ENCODE measurements at regions not wholly inside any gene's neighbourhood (a gene's known extent, or its start where the extent isn't known, plus 50 kb on each side); places are given as distances from the start of the nearest gene placed in this dataset.
A peak's percentile ranks its signal among the peaks of the same experiment; 100 is the strongest.
"Not testable (repeated sequence)": the region's sequence is repeated elsewhere in the genome, so short reads cannot be mapped to it uniquely, and the experiment has no call there.

GRCh38 chr7:124208173-124208572 lies 175.3 kb upstream of the TMEM229A start:
- FAIRE-seq: no peak

DNA sequence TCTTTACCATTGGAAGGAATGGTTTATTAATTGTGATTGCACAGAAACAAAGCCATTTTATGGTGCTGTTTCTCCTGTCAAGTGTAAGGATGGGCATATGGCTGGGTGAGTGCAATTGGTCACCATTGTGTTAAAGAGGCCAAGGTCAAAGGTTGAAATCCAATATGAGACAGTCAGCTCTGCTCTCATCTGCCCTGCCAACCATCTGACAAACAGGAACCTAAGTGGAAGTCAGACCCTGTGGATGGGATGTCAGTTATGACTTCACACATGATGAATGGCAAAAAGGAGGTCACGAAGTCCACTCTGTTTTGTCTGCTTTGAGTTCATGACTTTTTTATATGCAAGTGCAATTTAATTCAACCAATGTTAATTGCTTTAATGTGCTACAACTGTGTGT lies 172.7 kb upstream of the TMEM229A start:
- no peak for FAIRE-seq

- FAIRE-seq: no peak
These were observed 169.7 kb upstream of the TMEM229A start for GRCh38 chr7:124202546-124202945.

- no peak for FAIRE-seq
These were observed 169.0 kb upstream of the TMEM229A start for GRCh38 chr7:124201768-124202349.

DNA sequence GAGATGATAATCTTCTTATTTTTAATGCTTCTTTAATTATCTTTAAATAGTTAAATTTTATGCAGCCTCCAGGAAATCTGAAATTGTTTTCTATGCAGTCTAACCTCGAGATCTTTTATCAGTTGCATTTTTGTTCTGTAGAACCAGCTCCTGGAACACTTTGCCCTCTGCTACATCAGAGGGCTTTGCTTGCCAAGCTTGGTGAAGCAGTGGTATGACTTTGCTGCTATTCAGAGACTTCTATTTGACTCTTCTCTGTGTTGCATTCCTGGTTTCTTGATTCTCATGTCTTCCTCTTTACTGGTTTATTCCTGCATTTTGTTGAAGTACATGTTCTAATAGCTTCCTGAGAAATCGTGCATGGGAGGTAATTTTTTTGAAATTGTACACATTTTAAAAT lies 163.7 kb upstream of the TMEM229A start:
- no peak for FAIRE-seq

GRCh38 chr7:124192885-124193284 lies 160.0 kb upstream of the TMEM229A start:
- FAIRE-seq: no peak

GRCh38 chr7:124191713-124192112 lies 158.8 kb upstream of the TMEM229A start:
- no peak for FAIRE-seq

DNA sequence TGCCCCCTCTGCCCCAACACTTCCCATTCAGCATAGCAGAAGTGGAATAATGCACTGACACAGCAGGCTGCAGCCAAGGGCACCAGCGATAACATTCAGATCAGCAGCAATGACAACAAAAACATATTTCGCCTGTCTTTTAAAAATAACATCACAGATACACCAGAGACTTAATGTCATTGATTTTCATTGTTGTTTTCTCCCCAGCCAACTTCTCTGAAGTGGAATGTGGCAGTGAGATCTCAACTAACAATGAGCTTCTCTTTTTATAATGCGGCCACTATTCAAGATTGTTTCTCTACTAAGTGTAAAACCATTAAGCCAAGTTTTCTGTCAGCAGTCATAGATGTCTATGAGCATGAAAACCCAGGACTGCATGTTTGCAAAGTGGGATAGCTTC lies 158.2 kb upstream of the TMEM229A start:
- FAIRE-seq: no peak

DNA sequence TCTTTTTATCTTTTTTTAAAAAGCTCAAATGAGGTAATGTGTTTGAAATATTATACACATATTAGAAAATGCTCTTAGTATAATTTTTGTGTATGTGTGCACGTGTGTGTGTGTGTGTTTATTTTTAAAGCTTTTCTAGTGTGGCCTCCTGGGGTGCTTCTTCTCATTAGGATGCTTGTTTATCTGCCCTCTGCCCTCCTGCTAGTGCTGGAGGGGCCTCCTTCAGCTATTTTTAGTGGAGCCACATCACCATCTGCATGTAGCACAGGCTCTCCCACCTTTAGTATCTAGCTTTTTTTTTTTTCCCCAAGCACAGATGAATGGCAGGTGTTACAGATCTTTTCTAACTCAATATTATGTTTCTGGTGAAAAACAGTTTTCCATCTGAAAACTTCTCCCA lies 155.7 kb upstream of the TMEM229A start:
- no peak for FAIRE-seq

GRCh38 chr7:124187962-124188361 lies 155.1 kb upstream of the TMEM229A start:
- no peak for FAIRE-seq

GRCh38 chr7:124183649-124184048 lies 150.8 kb upstream of the TMEM229A start:
- FAIRE-seq: no peak

DNA sequence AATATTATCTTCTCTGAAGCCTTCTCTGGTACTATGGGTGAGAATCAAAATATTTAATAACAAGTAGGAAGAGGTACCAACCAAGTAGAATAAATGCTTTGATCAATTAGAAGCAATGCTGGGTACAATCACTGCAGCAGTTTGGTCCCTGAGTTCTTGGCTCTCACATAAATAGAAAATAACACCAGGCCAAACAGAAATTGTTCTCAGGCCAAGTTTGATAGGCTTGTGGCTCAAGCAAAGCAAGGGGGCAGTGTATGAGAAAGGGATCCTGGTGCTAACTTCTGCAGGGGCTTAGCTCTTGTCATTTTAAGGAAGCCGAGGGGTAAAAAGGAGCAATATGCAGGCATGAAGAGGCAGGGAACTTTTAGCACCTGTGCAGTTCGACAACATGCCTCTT lies 146.8 kb upstream of the TMEM229A start:
- FAIRE-seq: no peak

DNA sequence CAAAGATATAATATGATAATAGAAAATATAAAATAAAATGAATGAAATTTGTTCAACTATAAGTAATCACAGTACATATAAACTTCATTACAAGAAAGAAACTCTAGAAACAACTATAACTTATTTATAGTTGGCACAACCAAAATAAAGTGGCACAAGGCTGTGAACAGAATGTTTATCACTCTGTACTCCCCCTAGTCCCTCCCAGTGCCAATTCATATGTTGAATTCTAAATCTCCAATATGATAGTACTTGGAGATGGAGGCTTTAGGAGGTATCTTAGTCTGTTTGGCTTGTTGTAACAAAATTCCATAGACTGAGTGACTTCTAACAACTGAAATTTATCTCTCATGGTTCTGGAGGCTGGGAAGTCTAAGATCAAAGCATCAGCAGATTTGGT lies 145.0 kb upstream of the TMEM229A start:
- FAIRE-seq: no peak

- FAIRE-seq: not testable (repeated sequence)
These were observed 138.9 kb upstream of the TMEM229A start for GRCh38 chr7:124171812-124172211.

- peak; percentile 95 for FAIRE-seq
These were observed 138.2 kb upstream of the TMEM229A start for GRCh38 chr7:124171068-124171467.

DNA sequence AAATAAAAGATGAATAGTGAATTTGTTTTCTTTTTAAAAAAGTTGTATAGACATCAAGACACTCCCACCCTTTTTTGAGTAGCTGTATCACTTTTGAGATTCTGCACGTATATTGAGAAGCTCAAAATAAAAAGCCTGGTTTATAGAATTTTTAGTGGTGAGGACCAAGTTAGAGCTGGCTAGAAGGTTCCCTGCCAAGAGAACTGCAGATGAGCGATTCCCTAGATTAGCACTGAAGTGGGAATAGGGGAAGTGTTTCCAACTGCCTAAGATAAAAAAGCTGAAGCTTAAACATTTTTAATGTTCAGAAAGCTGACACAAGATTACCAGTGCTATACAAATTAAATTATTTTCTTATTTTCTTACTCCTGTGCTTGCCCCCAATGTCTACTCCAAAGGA lies 135.7 kb upstream of the TMEM229A start:
- no peak for FAIRE-seq

GRCh38 chr7:124162667-124163066 lies 129.8 kb upstream of the TMEM229A start:
- FAIRE-seq: no peak

- peak; percentile 98 for FAIRE-seq
These were observed 122.7 kb upstream of the TMEM229A start for GRCh38 chr7:124155432-124156022.

DNA sequence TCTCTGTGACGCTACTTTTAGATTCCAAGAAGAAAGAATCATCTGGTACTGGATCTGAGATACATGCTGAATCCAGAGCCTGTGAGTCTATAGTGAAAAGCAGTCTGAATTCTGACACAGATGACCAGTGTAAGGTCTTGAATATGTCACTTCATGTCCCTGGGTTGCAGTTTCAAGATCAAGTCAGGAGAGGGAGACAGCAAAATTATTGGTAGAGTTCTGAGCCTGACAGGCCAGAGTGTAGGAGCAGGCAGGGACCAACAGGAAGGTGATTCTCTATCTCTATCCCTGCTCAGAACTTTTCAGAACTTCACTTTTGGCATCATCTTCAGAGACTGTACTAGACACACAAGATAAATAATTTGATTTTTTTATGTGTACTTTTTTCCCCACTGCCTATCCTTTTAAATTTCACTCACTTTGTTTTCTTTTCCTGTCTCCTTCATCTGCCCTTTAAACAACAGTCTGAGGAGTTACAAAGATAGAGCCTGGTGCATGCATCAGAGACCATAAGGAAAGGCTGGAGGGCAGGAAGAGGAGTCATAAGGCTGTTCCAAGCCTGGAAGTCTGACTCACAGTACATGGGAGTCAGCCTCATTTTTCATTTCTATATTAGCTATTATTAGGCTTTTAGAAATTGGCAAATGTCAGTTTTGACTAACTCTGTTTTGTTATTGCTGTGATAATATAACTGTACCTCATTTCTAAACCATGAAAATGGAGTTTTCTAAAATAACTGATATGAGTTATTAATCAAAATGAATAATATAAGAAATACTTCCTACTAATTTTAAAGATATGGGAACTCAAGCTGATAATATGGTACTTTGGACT lies 120.2 kb upstream of the TMEM229A start:
- FAIRE-seq: no peak

GRCh38 chr7:124137664-124138063 lies 104.8 kb upstream of the TMEM229A start:
- FAIRE-seq: peak; percentile 38

GRCh38 chr7:124124201-124124600 lies 91.3 kb upstream of the TMEM229A start:
- no peak for FAIRE-seq

- no peak for FAIRE-seq
These were observed 88.0 kb upstream of the TMEM229A start for GRCh38 chr7:124120911-124121310.

GRCh38 chr7:124113045-124113444 lies 80.2 kb upstream of the TMEM229A start:
- FAIRE-seq: no peak

DNA sequence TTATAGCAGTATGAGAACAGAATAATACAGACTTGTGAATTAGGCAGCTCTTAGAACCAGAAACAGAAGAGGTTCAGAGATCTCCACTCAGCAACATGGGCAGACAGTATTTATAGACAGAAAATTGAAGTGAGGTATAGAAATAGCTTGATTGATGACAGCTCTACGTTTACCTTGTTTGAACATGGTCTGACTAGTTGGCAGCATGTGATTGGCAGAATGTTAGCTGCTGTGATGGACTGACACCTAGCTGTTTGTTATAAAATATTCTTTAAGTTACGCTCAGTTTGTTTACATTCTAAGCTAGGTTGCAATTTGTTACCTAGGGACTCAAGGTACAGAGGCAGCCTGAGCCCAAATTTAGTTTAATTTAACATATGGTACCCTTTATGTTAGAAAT lies 73.7 kb upstream of the TMEM229A start:
- no peak for FAIRE-seq

All from islet of Langerhans (tissue), 1 donor.